ENCODE measurements at regions not wholly inside any gene's neighbourhood (a gene's known extent, or its start where the extent isn't known, plus 50 kb on each side); places are given as distances from the start of the nearest gene placed in this dataset.

DNA sequence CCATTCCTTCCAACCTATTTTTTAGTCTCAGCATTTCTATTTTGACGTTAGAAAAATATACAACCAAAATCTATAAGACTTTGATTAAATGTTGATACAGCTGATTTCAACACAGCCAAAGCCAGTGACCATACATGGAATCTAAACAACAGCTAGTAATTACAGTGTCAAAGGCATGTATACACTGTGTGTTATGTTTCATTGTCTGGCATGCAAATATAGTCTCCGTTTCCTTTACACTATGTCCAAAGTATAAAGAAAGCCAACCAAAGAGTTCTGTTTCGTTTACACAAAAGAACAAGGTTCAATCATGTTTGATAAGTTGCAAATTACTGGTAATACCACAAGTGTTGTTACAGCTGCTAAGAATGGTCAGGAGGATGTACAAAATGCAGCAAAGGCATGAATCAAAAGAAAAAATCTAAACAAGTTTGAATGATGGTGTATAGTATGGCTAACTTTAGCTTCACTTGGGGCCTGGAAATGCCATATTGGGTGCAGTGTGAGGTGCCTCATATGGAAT, 268.3 kb upstream of the FERD3L start:
- Histone ChIP-seq H3K9ac (ENCODE audit: control insufficient read depth, extremely low read depth, insufficient read depth, low read length) (no peak overlapping the region), H3K4me2 (ENCODE audit: control insufficient read depth, extremely low read depth, insufficient read depth, low read depth, low read length) (no peak overlapping the region), H3K9me3 (ENCODE audit: control insufficient read depth, low read depth, low read length) (no peaks in the 10 kb centered on the region), H3K4me1 (ENCODE audit: control insufficient read depth, extremely low read depth, insufficient read depth, low read length) (no peaks in the 10 kb centered on the region), H3K4me3 (ENCODE audit: control insufficient read depth in 2 of 3, extremely low read depth in 1 of 3, insufficient read depth in 2 of 3, low read depth in 1 of 3, low read length in 3 of 3) (no peak overlapping the region), H4K20me1 (ENCODE audit: control insufficient read depth, extremely low read depth, insufficient read depth, low read length) (no peaks in the 10 kb centered on the region), H3K9me1 (ENCODE audit: control insufficient read depth, extremely low read depth, insufficient read depth, low read length) (no peaks in the 10 kb centered on the region), H3K27me3 (ENCODE audit: control insufficient read depth, extremely low read depth, insufficient read depth, low read length) (no peaks in the 10 kb centered on the region), H3K27ac (ENCODE audit: control insufficient read depth, insufficient read depth, low read length) (no peak overlapping the region), H3K36me3 (ENCODE audit: control insufficient read depth in 2 of 2, extremely low read depth in 1 of 2, insufficient read depth in 2 of 2, low read length in 2 of 2) (no peaks in the 10 kb centered on the region), H2AFZ (ENCODE audit: control insufficient read depth, low read length) (no peak overlapping the region), H3K79me2 (ENCODE audit: control insufficient read depth, insufficient read depth, low read length) (no peaks in the 10 kb centered on the region)
- DNase-seq (ENCODE audit: low read depth, low spot score) (no peak), FAIRE-seq (no peak)
- TF ChIP-seq CTCF (optimal IDR thresholded peaks at IDR 0.05 in 1 of 3, IDR thresholded peaks at IDR 0.05 in 1 of 3, conservative IDR thresholded peaks at IDR 0.05 in 1 of 3; ENCODE audit: extremely low read depth in 1 of 3, insufficient read depth in 2 of 3, low read length in 3 of 3) (no peak), EZH2 (IDR thresholded peaks at IDR 0.05; ENCODE audit: low read length) (no peak)
- dilution Hi-C loops (cut with MboI; ENCODE audit: extremely low pct_ligation_motif_present, low sequenced_read_pairs): no loop called here

DNA sequence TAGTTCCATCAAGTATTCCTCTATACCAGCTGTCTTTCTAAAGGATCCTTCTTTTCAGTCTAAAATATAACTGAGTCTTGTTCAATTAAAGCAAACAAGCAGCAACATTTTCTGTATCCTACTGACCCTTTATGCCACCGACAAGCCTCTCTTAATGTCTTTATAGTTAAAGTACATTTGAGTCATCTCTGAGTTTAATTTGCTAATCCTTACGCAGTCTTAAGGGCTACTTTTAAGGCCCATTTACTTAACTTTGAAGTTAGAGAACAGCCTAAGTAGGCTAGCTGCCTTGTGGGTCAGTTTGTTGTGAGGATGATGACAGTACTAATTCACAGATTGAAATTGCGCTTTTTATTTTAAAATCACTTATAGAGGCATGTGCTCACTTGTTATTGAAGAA, 265.5 kb upstream of the FERD3L start:
- Histone ChIP-seq H3K9me1 (ENCODE audit: control insufficient read depth, extremely low read depth, insufficient read depth, low read length) (no peaks in the 10 kb centered on the region), H4K20me1 (ENCODE audit: control insufficient read depth, extremely low read depth, insufficient read depth, low read length) (no peaks in the 10 kb centered on the region), H3K36me3 (ENCODE audit: control insufficient read depth in 2 of 2, extremely low read depth in 1 of 2, insufficient read depth in 2 of 2, low read length in 2 of 2) (no peaks in the 10 kb centered on the region), H3K4me3 (ENCODE audit: control insufficient read depth in 2 of 3, extremely low read depth in 1 of 3, insufficient read depth in 2 of 3, low read depth in 1 of 3, low read length in 3 of 3) (no peak overlapping the region), H3K4me1 (ENCODE audit: control insufficient read depth, extremely low read depth, insufficient read depth, low read length) (no peaks in the 10 kb centered on the region), H3K79me2 (ENCODE audit: control insufficient read depth, insufficient read depth, low read length) (no peaks in the 10 kb centered on the region), H3K27me3 (ENCODE audit: control insufficient read depth, extremely low read depth, insufficient read depth, low read length) (no peaks in the 10 kb centered on the region), H3K9me3 (ENCODE audit: control insufficient read depth, low read depth, low read length) (no peaks in the 10 kb centered on the region), H2AFZ (ENCODE audit: control insufficient read depth, low read length) (no peak overlapping the region), H3K4me2 (ENCODE audit: control insufficient read depth, extremely low read depth, insufficient read depth, low read depth, low read length) (no peak overlapping the region), H3K27ac (ENCODE audit: control insufficient read depth, insufficient read depth, low read length) (no peak overlapping the region), H3K9ac (ENCODE audit: control insufficient read depth, extremely low read depth, insufficient read depth, low read length) (no peak overlapping the region)
- DNase-seq (ENCODE audit: low read depth, low spot score) (no peak), FAIRE-seq (no peak)
- TF ChIP-seq EZH2 (IDR thresholded peaks at IDR 0.05; ENCODE audit: low read length) (no peak), CTCF (optimal IDR thresholded peaks at IDR 0.05 in 1 of 3, IDR thresholded peaks at IDR 0.05 in 1 of 3, conservative IDR thresholded peaks at IDR 0.05 in 1 of 3; ENCODE audit: extremely low read depth in 1 of 3, insufficient read depth in 2 of 3, low read length in 3 of 3) (no peak)
- dilution Hi-C loops (cut with MboI; ENCODE audit: extremely low pct_ligation_motif_present, low sequenced_read_pairs): no loop called here
